ENCODE measurements at regions not wholly inside any gene's neighbourhood (a gene's known extent, or its start where the extent isn't known, plus 50 kb on each side); places are given as distances from the start of the nearest gene placed in this dataset.
A peak's percentile ranks its signal among the peaks of the same experiment; 100 is the strongest.

DNA sequence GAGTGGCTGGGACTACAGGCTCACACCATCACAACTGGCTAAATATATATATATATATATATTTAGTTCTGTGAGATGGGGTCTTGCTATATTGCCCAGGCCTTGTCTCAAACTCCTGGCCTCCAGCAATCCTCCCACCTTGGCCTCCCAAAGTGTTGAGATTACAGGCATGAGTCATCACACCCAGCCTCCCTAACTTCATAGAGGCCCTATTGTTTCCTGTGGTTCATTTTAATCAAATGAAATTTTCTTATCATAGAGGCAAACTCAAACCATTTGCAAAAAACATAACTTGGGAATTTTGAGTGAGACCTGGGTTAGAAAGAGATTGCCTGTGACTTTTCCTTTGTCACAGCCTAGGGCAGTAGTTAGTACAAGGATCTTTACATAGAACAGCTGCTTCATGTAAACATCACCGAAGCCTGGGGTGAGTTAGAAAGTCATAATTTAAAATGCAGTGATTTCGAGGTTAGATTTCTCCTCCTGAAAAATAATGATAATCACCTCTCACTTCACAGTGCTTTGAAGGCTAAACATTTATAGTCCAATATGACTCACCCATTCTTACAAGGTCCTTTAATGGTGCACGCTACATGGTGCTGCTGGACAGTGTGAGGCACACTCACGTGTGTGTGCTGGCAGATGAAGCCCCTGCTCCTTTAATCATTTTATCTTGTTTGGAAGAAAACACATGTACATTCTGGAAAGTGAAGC, 188.9 kb downstream of the RHOU start:
- DNase-seq: no peak

DNA sequence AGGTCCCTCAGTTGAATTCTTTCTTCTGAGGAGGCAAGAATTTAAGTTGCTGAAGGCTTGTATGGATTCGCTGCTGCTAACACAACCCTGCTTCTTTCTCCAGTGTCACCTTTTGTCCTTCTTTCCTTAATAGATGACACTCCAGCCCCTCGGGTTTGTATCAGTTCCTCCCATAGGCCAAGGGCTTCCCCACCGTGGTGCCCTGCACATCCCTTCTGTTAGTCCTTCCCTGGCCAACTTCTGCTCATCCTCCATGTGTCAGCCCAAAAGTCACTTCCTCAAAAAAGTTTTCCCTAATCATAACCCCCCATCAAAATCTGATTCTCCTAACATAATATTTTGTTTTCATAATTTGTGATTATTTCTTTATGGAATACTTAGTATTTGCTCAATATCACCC, 190.4 kb downstream of the RHOU start:
- DNase-seq: no peak

DNA sequence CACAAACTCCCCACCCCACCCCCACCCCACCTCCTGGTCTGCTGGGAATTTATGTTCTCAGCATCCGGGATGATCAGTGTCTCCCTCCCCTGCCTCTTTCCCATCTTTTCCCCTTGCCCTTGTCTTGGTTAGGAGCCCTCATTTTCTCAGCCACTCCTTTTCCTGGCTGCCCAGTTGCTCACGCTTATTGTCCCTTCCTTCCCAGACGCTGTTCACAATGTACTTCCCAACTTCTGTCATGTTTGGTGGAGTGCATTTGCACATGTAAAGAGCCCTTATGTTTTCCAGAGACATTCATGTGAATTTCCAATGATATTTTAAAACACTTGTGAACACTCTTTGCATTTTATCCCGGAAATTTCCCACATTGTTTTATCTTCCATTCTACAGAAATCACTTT, 192.1 kb downstream of the RHOU start:
- DNase-seq: no peak

DNA sequence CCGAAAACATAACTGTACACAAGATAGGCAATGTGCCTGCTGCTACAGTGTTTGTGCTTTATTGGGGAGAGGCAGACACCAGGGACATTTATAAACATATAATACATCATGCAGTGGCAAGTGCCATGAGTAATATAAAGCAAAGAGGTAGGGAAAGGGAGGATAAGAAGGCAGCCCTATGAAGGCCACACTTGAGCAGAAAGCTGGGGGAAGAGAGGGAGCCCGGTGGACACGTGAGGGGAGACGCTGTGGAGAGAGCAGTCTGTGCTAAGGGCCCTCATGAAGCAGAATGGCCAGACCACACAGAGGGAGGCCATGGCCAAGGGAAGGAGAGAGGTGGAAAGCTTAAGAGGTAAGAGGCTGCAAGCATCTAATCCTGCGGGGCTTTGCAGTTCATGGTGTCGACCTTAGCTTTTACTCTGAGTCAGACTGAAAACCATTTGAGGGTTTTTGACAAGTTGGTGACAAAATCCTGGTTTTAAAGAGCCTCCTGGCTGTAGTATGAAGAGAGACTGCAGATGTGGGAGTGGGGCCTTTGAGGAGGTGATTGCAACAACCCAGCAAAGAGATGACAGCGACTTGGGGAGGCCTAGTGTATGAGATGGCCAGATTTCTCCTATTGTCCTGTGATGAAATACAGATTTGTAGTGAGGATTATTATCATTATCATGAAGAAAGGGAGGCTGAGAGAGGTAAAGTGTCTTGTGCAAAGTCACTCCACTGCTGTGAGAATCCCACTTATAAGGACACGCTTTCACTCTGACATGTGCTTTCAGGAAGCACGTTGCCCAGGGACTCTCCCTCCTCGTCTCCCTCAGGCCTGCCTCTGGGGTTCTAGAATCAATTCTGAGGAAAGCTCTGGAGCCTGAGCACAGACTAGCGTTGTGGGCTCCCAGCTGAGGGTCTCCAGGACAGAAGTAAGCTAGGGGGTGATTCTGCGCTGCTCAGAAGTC, 192.9 kb downstream of the RHOU start:
- DNase-seq: no peak

DNA sequence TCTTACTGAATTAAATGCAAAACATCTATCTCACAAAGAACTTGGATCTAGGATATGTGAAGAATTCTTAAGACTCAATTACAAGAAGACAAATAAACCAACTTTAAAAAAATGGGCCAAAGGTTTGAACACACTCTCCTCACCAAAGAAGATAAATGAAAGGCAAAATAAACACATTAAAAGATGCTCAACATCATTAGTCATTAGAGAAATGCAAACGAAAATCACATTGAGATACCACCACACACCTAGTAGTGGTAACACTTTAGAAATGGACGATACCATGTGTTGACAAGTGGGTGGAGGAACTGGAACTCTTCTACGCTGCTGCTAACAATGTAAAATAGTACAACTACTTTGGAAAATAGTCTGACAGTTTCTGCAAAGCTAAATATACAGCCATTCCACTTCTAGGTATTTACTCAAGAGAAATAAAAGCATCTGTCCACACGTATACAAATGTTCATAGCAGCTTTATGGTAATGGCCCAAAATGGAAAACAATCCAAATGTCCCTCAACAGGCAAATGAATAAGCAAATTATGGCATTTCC, 194.3 kb downstream of the RHOU start:
- DNase-seq: no peak

- no peak for DNase-seq
Observed at GRCh38 chr1:228930479-228930957, 195.2 kb downstream of the RHOU start.

GRCh38 chr1:228933753-228934152, 198.5 kb downstream of the RHOU start:
- DNase-seq: no peak

GRCh38 chr1:228935198-228935663, 200.0 kb downstream of the RHOU start:
- DNase-seq: no peak

- no peak for DNase-seq
Observed at GRCh38 chr1:228935855-228936727, 200.8 kb downstream of the RHOU start.

- no peak for DNase-seq
Observed at GRCh38 chr1:228936881-228937280, 201.6 kb downstream of the RHOU start.

GRCh38 chr1:228937351-228937750, 202.1 kb downstream of the RHOU start:
- DNase-seq: no peak

DNA sequence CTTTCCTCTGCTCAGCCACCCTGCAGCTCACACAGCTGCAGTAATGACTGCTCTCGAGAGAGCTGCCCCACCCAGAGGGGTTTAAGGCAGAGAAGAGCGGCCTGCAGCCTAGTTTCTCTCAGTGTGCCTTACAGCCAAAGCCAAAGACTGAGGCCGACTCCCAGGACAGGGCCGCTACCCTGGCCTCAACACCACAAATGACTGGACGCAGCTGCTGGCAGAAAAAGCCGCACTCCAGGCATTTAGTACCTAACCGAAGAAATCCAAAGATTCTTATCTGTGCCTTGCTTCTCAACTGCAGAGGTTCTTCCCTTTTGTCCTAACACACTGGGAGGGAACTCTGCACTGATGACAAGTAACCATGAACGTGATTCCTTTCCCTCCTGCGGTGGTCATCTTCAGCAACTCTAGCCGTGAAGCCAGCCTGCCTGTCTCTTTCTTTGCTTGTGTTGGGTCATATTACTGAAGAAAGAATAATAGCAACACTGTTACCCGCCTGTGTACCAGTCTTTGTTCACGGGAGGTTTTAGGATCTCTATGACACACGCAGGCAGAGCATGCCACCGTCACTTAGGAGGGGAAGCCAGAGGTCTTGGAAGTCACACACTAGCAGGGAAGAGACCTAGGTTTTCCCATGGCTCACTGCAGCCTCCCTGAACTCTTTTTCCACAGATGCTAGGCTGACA, 202.7 kb downstream of the RHOU start:
- DNase-seq: peak; percentile 39

- no peak for DNase-seq
Observed at GRCh38 chr1:228938537-228938901, 203.2 kb downstream of the RHOU start.

- no peak for DNase-seq
Observed at GRCh38 chr1:228939001-228939691, 203.9 kb downstream of the RHOU start.

- DNase-seq: no peak
Observed at GRCh38 chr1:228939881-228940392, 204.7 kb downstream of the RHOU start.

DNA sequence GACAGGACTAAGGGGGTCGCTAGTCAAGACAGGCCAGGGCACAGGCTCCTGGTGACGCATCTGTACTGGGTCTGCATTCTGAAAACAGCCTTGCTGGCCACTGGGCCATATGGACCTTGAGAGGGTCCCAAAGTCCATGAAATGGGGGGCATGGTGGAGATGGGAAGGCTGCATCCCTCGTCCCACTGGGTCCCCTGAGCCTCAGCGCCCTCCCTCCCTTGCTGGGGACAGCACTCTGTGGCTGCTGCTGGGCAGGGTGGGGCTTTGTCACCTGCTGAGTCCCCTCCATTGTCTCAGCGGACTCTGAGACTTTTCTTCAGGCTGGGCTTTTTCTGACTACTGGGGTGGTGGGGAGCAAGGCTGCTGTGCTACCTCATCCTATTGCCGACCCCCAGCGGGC, 205.2 kb downstream of the RHOU start:
- DNase-seq: no peak

DNA sequence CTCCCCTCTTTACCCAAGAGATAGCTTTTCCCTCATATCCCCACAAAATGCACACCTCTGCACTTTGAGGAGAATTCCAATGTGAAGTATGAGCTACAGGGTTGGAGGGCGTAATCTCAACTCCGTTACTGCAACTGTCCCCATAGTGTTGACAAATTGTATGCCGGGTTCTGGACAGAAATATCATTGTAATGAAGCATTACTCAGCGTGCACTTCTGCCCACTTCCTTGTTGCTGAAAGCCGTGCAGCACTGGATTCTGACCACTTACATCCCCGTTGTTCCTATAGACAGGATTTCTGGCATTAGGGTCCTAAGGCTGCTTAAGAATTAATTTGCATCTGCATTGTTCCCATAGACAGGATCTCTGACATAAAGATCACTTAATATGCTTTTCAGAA, 205.6 kb downstream of the RHOU start:
- no peak for DNase-seq

GRCh38 chr1:228941666-228942065, 206.4 kb downstream of the RHOU start:
- DNase-seq: no peak

GRCh38 chr1:228943436-228943835, 208.2 kb downstream of the RHOU start:
- no peak for DNase-seq

DNA sequence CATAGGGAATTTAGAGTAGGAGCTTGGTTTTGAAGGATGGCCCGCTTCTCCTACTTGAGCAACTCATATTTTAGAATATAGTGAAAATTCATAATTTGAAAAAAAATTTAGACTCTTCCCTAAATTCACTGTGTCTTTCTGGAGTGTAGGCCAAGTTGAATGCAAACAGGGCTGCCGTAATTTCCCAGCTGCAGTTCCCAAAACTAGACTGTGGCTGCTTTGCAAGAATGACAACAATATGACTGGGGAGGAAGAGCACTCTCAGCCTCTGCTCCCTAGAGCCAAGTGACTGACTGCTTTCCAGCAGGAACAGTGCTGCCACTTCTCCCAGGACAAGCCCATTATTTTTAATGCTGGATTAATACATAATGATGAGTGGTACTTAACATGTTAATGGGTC, 209.0 kb downstream of the RHOU start:
- DNase-seq: no peak

DNA sequence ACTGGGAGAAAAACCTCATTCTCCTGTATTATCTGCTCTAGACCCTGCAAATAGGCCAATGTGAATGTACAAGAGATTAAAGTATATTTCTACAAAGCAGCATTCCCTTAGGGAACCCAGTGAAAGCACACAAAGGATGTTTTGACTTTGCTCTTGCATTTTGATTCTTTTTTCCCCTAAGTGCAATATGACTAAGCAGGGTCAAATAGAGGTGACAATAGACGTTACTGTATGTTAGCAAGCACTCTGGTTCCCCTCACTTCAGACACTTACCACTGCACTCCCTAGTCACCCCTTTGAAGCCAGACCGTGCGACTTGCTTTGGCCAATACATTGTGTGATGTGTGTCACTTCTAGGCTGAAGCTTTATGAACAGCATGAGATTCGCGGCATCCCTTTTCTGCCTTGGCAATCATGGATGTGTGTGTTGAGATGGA, 209.7 kb downstream of the RHOU start:
- DNase-seq: no peak

All from NCI-H510A treated with DMSO at 0.1 percent for 48 hours (cell line).